Colonic mucosa (tissue), 4 donors: ENCODE measurements at regions not wholly inside any gene's neighbourhood (a gene's known extent, or its start where the extent isn't known, plus 50 kb on each side); places are given as distances from the start of the nearest gene placed in this dataset.

ENCODE experiments used
- DNase-seq: peaks from one replicate; pipeline ENCODE4 v3.0.0-alpha.2; 2020
- H3K27ac ChIP-seq: fragments of 200-600 bp; one replicate; pipeline ENCODE4 v1.8.0; 2021
- H3K27me3 ChIP-seq: fragments of 200-600 bp; one replicate; pipeline ENCODE4 v1.8.0; 2021
- H3K36me3 ChIP-seq: fragments of 200-600 bp; one replicate; pipeline ENCODE4 v1.8.0; 2021
- H3K4me1 ChIP-seq: fragments of 200-600 bp; one replicate; pipeline ENCODE4 v1.8.0; 2021; ENCODE audit warnings: mild to moderate bottlenecking
- H3K4me3 ChIP-seq: fragments of 200-600 bp; one replicate; pipeline ENCODE4 v1.8.0; 2021
- H3K9ac ChIP-seq, 2 donors: one replicate each; pipeline ENCODE4 v1.7.0; 2013; ENCODE audit warnings: control low read depth in 2 of 2, low read depth in 2 of 2, low read length in 2 of 2
- H3K9me3 ChIP-seq: fragments of 200-600 bp; one replicate; pipeline ENCODE4 v1.8.0; 2021
- intact Hi-C: fragments of 100-400 bp; cut with DNase I; formaldehyde crosslinking; loops from one replicate; pipeline ENCODE4 v1.14.1; 2022
- TF ChIP-seq, protein P1 (sequence below): fragments of 200-600 bp; IDR thresholded peaks from one replicate; pipeline ENCODE4 v1.8.0; 2022; ENCODE audit warnings: antibody characterized with exemption, mild to moderate bottlenecking
- donor health status: healthy.
- donor health status: DM: no; HTN: no; CAD: no.
- donor health status: DM: no; HTN: no; CAD: no.

DNA sequence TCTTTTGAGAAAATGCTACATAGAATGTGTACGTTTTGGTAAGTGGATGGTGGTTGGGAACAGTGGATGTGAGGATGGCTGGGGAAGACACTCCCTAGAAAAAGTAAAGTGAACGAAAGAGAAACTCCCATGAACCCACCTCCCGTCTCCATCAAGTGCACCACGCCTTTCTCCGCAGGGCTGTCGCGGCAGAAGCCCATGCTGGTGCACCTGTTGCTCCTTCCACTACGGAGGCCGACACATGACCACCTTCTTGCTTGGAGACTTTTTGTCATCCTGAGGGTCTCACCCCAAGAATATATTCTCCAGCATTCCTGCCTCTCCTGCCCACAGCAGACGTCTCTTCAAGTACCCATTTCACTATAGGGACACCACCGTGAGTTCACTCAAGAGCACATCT, 630.4 kb upstream of the PFKP start:
- Histone ChIP-seq H3K36me3 (no peaks in the 10 kb centered on the region), H3K4me1 (no peaks in the 10 kb centered on the region), H3K4me3 (no peak overlapping the region), H3K27ac (no peak overlapping the region), H3K9ac (no peak overlapping the region), H3K27me3 (no peaks in the 10 kb centered on the region), H3K9me3 (no peaks in the 10 kb centered on the region)
- intact Hi-C loops = no loop called here
- TF ChIP-seq, protein P1, sequence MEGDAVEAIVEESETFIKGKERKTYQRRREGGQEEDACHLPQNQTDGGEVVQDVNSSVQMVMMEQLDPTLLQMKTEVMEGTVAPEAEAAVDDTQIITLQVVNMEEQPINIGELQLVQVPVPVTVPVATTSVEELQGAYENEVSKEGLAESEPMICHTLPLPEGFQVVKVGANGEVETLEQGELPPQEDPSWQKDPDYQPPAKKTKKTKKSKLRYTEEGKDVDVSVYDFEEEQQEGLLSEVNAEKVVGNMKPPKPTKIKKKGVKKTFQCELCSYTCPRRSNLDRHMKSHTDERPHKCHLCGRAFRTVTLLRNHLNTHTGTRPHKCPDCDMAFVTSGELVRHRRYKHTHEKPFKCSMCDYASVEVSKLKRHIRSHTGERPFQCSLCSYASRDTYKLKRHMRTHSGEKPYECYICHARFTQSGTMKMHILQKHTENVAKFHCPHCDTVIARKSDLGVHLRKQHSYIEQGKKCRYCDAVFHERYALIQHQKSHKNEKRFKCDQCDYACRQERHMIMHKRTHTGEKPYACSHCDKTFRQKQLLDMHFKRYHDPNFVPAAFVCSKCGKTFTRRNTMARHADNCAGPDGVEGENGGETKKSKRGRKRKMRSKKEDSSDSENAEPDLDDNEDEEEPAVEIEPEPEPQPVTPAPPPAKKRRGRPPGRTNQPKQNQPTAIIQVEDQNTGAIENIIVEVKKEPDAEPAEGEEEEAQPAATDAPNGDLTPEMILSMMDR = no peak
- DNase-seq = no peak

DNA sequence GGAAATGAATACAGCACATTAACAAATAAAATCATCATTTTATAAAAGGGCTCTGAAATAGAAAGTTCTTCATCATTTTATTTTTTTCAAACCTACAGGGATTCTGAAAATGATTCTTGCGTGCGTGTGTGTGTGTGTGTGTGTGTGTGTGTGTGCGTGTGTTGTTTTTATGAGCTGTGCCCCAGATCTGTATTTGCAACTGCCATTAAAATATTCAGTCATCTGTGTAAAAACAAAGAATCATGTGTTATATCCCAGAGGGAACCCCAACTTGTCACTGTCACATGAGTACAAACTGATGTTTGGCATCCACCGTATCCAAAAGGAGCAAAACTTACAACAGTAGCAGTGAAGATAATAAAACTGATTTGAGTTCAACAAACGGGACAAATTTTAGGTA, 635.4 kb upstream of the PFKP start:
- TF ChIP-seq, protein P1 = no peak
- no peak for DNase-seq
- Histone ChIP-seq H3K4me3 (no peak overlapping the region), H3K9me3 (no peaks in the 10 kb centered on the region), H3K4me1 (no peaks in the 10 kb centered on the region), H3K27me3 (no peaks in the 10 kb centered on the region), H3K9ac (no peak overlapping the region), H3K27ac (no peak overlapping the region), H3K36me3 (no peaks in the 10 kb centered on the region)
- intact Hi-C loops = no loop called here

DNA sequence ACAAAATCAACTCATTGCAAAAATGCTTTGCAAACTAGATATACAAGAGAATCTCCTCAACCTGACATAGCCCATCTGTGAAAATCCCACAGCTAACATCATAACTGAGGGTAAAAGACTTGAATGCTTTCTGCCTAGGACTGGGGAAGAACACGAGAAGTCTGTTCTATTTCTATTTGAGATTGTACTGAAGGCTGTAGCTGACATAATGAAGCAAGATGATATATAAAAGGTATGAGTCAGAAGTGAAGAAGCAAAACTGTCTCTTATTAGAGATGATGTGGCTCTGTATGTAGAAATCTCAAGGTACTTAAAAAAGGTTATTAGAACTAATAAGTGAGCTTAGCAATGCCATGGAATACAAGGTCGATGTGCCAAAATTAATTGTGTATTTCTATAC, 639.9 kb upstream of the PFKP start:
- Histone ChIP-seq H3K4me3 (no peak overlapping the region), H3K9ac (no peak overlapping the region), H3K4me1 (no peaks in the 10 kb centered on the region), H3K36me3 (no peaks in the 10 kb centered on the region), H3K9me3 (no peaks in the 10 kb centered on the region), H3K27me3 (no peaks in the 10 kb centered on the region), H3K27ac (no peak overlapping the region)
- no peak for DNase-seq
- TF ChIP-seq, protein P1 = no peak
- intact Hi-C loops = no loop called here

DNA sequence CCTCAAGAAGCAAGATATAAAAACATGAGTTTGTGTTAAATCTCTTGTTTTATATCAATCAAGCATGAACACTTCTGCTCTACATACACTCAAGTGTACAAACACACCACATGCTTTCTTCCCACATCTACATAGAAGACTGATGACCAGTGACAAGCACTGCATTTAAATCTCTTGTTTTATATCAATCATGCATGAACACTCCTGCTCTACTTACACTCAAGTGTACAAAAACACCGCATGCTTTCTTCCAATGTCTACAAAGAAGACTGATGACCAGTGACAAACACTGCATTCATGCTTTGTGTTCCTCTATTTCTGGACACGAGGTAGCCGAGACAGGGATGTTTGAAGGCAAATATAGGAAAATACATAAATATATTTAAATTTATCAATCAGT, 642.0 kb upstream of the PFKP start:
- no peaks in the 10 kb centered on the region for H3K4me1 ChIP-seq
- TF ChIP-seq, protein P1 = no peak
- no peak overlapping the region for H3K27ac ChIP-seq
- H3K27me3 ChIP-seq = no peaks in the 10 kb centered on the region
- no peak overlapping the region for H3K4me3 ChIP-seq
- no peaks in the 10 kb centered on the region for H3K9me3 ChIP-seq
- DNase-seq = no peak
- intact Hi-C loops = no loop called here
- no peak overlapping the region for H3K9ac ChIP-seq
- H3K36me3 ChIP-seq = no peaks in the 10 kb centered on the region

DNA sequence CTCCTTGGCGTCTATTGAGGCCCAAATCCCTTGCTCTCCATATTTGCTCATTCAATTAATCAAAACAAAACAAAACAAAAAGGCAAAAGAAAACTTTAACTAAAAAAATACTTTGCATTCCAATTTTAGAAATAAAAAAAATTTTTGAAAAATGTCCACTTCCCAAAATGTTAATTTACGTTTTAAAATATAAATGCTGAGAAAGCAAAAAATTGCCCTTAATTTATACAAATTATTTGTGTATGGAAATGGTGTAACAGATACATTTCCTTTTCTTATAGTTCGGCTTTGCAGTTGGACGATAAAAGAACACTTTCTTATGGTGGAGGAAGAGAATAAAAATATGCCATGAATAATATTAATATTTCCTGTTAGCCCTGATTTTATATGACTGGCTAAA, 652.8 kb upstream of the PFKP start:
- no peak overlapping the region for H3K9ac ChIP-seq
- H3K27ac ChIP-seq = no peak overlapping the region
- no peaks in the 10 kb centered on the region for H3K4me1 ChIP-seq
- TF ChIP-seq, protein P1 = no peak
- intact Hi-C loops = no loop called here
- H3K36me3 ChIP-seq = no peaks in the 10 kb centered on the region
- H3K9me3 ChIP-seq = no peaks in the 10 kb centered on the region
- DNase-seq = no peak
- no peak overlapping the region for H3K4me3 ChIP-seq
- no peaks in the 10 kb centered on the region for H3K27me3 ChIP-seq

DNA sequence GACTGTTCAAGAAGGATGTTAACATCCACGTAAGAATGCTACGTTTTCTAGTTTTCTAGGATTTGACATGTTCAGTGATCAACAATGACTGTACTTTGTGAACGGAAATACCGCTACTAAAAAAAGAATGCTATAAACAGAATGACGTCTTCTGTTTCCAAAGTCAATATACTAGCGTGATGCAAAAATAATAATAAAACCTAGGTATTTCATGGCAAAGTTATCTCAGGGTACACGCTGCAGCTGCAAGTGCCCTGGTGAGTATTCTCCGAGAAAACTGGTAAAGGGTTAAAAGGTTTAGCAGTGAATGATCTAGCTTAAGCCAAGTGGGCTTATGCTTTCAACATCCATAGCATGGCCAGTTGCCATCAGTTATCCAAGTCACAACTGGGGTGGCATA, 653.3 kb upstream of the PFKP start:
- no peak overlapping the region for H3K4me3 ChIP-seq
- H3K27ac ChIP-seq = no peak overlapping the region
- intact Hi-C loops = no loop called here
- no peaks in the 10 kb centered on the region for H3K27me3 ChIP-seq
- no peaks in the 10 kb centered on the region for H3K4me1 ChIP-seq
- TF ChIP-seq, protein P1 = no peak
- no peak for DNase-seq
- H3K9ac ChIP-seq = no peak overlapping the region
- no peaks in the 10 kb centered on the region for H3K36me3 ChIP-seq
- no peaks in the 10 kb centered on the region for H3K9me3 ChIP-seq
